GM23248 (cell line): ENCODE measurements at regions not wholly inside any gene's neighbourhood (a gene's known extent, or its start where the extent isn't known, plus 50 kb on each side); places are given as distances from the start of the nearest gene placed in this dataset.

Source experiments
- DNase-seq: peaks from one replicate; pipeline ENCODE4 v3.0.0-alpha.2; 2015
- H2AFZ ChIP-seq: fragments of 200-600 bp; sonication (generic); 2 replicates; pipeline ENCODE4 v1.6.1; 2016; ENCODE audit warnings: antibody characterized with exemption
- H3F3A ChIP-seq: fragments of 200-600 bp; sonication (generic); 2 replicates; pipeline ENCODE4 v1.6.1; 2016; ENCODE audit warnings: mild to moderate bottlenecking, antibody characterized with exemption, mixed run types; ENCODE audit not compliant: insufficient read depth
- H3K27ac ChIP-seq: fragments of 200-600 bp; sonication (generic); 2 replicates; pipeline ENCODE4 v1.5.1; 2016; ENCODE audit warnings: mild to moderate bottlenecking
- H3K27me3 ChIP-seq: fragments of 200-600 bp; sonication (generic); replicated peaks from 2 replicates; pipeline ENCODE4 v1.6.1; 2016; ENCODE audit warnings: mild to moderate bottlenecking; ENCODE audit not compliant: insufficient read depth
- H3K36me3 ChIP-seq: fragments of 200-600 bp; sonication (generic); 2 replicates; pipeline ENCODE4 v1.6.1; 2016; ENCODE audit warnings: low read depth, mild to moderate bottlenecking
- H3K4me1 ChIP-seq: fragments of 200-600 bp; sonication (generic); 2 replicates; pipeline ENCODE4 v1.6.1; 2016; ENCODE audit warnings: mild to moderate bottlenecking; ENCODE audit not compliant: insufficient read depth
- H3K4me2 ChIP-seq: fragments of 200-600 bp; sonication (generic); one replicate; pipeline ENCODE4 v1.6.1; 2016; ENCODE audit warnings: mild to moderate bottlenecking; ENCODE audit not compliant: unreplicated experiment
- H3K4me3 ChIP-seq: fragments of 200-600 bp; sonication (generic); 2 replicates; pipeline ENCODE4 v1.5.1; 2016; ENCODE audit warnings: mild to moderate bottlenecking
- H3K79me2 ChIP-seq: fragments of 200-600 bp; sonication (generic); 2 replicates; pipeline ENCODE4 v1.6.1; 2016; ENCODE audit warnings: mild to moderate bottlenecking; ENCODE audit not compliant: insufficient read depth
- H3K9ac ChIP-seq: fragments of 200-600 bp; sonication (generic); 2 replicates; pipeline ENCODE4 v1.6.1; 2016; ENCODE audit warnings: mild to moderate bottlenecking
- H3K9me2 ChIP-seq: fragments of 200-600 bp; sonication (generic); 2 replicates; pipeline ENCODE4 v1.6.1; 2016; ENCODE audit warnings: mixed run types, mild to moderate bottlenecking, moderate library complexity; ENCODE audit not compliant: insufficient read depth
- H3K9me3 ChIP-seq: fragments of 200-600 bp; sonication (generic); one replicate; pipeline ENCODE4 v1.6.1; 2017; ENCODE audit warnings: low read depth
- H4K20me1 ChIP-seq: fragments of 200-600 bp; sonication (generic); 2 replicates; pipeline ENCODE4 v1.6.0; 2016; ENCODE audit not compliant: insufficient read depth
- EZH2 ChIP-seq: fragments of 200-600 bp; sonication (generic); IDR thresholded peaks from 2 replicates; pipeline ENCODE4 v1.6.1; 2018; ENCODE audit warnings: antibody characterized with exemption, mild to moderate bottlenecking; ENCODE audit not compliant: insufficient read depth, poor library complexity, severe bottlenecking
- EZH2phosphoT487 ChIP-seq: fragments of 200-600 bp; sonication (generic); IDR thresholded peaks from 2 replicates; pipeline ENCODE4 v1.6.1; 2018; ENCODE audit warnings: antibody characterized with exemption, moderate library complexity, mild to moderate bottlenecking, low read depth; ENCODE audit not compliant: insufficient read depth
- WGBS, 2 experiments: methylation state at CpG; one replicate each; pipeline ENCODE4 v1.1.6; 2015 to 2017; ENCODE audit warnings: low lambda C conversion rate in 2 of 2, low coverage in 1 of 2; ENCODE audit errors: missing lambda C conversion rate in 2 of 2; 5-methylcytosine and 5-hydroxymethylcytosine counted together
- in situ Hi-C: fragments of 300-500 bp; cut with MboI; formaldehyde crosslinking; loops from 2 replicates; pipeline ENCODE4 v1.15.0; 2020

- Histone ChIP-seq H3K36me3 (no peaks in the 10 kb centered on the region), H3K9ac (no peak overlapping the region), H3K4me3 (no peak overlapping the region), H3K9me3 (no peaks in the 10 kb centered on the region), H3K9me2 (no peaks in the 10 kb centered on the region), H3K27ac (no peak overlapping the region), H3K4me1 (no peaks in the 10 kb centered on the region), H4K20me1 (no peaks in the 10 kb centered on the region), H2AFZ (no peak overlapping the region), H3K27me3 (no peaks in the 10 kb centered on the region), H3F3A (no peaks in the 10 kb centered on the region), H3K79me2 (no peaks in the 10 kb centered on the region), H3K4me2 (no peak overlapping the region)
- DNase-seq = no peak
- in situ Hi-C loops = no loop called here
- no peak for TF ChIP-seq EZH2
- no peak for TF ChIP-seq EZH2phosphoT487
- 65 to 67% methylated on average over 6 of the region's 6 CpGs for WGBS, 2 experiments
Measured at GRCh38 chr2:223500709-223501108, 101.5 kb downstream of the SCG2 start.

GRCh38 chr2:223501641-223502040 is 100.5 kb downstream of the SCG2 start:
- Histone ChIP-seq H3K79me2 (no peaks in the 10 kb centered on the region), H3K9ac (no peak overlapping the region), H3K4me2 (no peak overlapping the region), H3K9me3 (no peaks in the 10 kb centered on the region), H3K4me3 (no peak overlapping the region), H2AFZ (no peak overlapping the region), H3F3A (no peaks in the 10 kb centered on the region), H3K36me3 (no peaks in the 10 kb centered on the region), H3K27me3 (no peaks in the 10 kb centered on the region), H3K9me2 (no peaks in the 10 kb centered on the region), H3K27ac (no peak overlapping the region), H4K20me1 (no peaks in the 10 kb centered on the region), H3K4me1 (no peaks in the 10 kb centered on the region)
- peak; percentile 5 for DNase-seq
- TF ChIP-seq EZH2 = no peak
- no peak for TF ChIP-seq EZH2phosphoT487
- WGBS, 2 experiments = 6 to 18% methylated on average over 2 of the region's 2 CpGs
- in situ Hi-C loops = no loop called here

DNA sequence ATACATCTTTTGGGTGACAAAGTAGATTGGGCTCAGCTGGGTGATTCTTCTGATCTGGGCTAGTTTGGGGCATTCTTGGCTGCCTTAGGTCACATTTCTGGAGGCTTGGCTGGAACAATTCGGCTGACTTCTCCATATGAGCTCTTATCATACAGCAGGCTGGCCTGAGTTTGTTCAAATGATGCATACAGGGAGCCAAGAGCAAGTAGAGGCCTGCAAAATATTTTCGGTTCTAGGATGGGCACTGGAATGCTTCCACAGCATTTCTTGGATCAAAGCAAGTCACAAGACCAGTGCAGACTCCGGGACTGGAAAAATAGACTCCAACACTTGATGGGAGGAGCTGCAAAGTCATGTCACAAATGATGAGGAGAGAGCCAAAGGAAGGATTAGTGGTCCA is 98.4 kb downstream of the SCG2 start:
- H3K4me1 ChIP-seq = no peaks in the 10 kb centered on the region
- H4K20me1 ChIP-seq = no peaks in the 10 kb centered on the region
- no peak overlapping the region for H3K9ac ChIP-seq
- H3K4me3 ChIP-seq = no peak overlapping the region
- H3K27ac ChIP-seq = no peak overlapping the region
- in situ Hi-C loops = no loop called here
- H3K9me3 ChIP-seq = no peaks in the 10 kb centered on the region
- H3K79me2 ChIP-seq = no peaks in the 10 kb centered on the region
- DNase-seq = no peak
- H3F3A ChIP-seq = no peaks in the 10 kb centered on the region
- TF ChIP-seq EZH2phosphoT487 (no peak), EZH2 (no peak)
- H3K27me3 ChIP-seq = no peaks in the 10 kb centered on the region
- H3K9me2 ChIP-seq = no peaks in the 10 kb centered on the region
- no peak overlapping the region for H3K4me2 ChIP-seq
- WGBS, 2 experiments = 20 to 31% methylated on average over 3 of the region's 3 CpGs
- H3K36me3 ChIP-seq = no peaks in the 10 kb centered on the region
- H2AFZ ChIP-seq = no peak overlapping the region

GRCh38 chr2:223508372-223508771 is 93.8 kb downstream of the SCG2 start:
- no peak overlapping the region for H3K27ac ChIP-seq
- DNase-seq = no peak
- 46 to 48% methylated on average over 3 of the region's 3 CpGs for WGBS, 2 experiments
- in situ Hi-C loops = no loop called here
- no peaks in the 10 kb centered on the region for H3K27me3 ChIP-seq
- no peaks in the 10 kb centered on the region for H3K36me3 ChIP-seq
- H3K4me2 ChIP-seq = no peak overlapping the region
- no peak overlapping the region for H3K4me3 ChIP-seq
- TF ChIP-seq EZH2 (no peak), EZH2phosphoT487 (no peak)
- no peaks in the 10 kb centered on the region for H3K9me3 ChIP-seq
- H2AFZ ChIP-seq = no peak overlapping the region
- H3K4me1 ChIP-seq = no peaks in the 10 kb centered on the region
- H4K20me1 ChIP-seq = no peaks in the 10 kb centered on the region
- H3K9me2 ChIP-seq = no peaks in the 10 kb centered on the region
- no peaks in the 10 kb centered on the region for H3K79me2 ChIP-seq
- no peaks in the 10 kb centered on the region for H3F3A ChIP-seq
- no peak overlapping the region for H3K9ac ChIP-seq

DNA sequence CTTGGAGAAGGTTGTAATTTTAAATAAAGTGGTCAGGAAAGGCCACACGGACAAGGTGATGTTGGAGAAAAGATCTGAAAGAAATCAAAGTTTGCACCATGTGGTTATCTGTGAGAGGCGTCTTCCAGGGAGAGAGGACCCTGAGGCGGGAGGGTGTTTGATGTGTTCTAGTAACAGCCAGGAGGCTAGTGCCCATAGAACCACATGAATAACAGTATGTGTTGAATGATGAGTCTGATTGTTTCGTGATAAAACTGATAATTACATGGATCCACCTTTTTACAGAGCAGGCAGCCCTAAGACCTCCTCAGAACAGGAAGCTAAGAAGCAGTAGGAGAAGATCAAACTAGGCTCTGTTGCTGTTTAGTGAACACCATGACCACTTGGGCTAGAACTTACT is 91.4 kb downstream of the SCG2 start:
- Histone ChIP-seq H3K4me2 (no peak overlapping the region), H3K27me3 (no peaks in the 10 kb centered on the region), H4K20me1 (no peaks in the 10 kb centered on the region), H2AFZ (no peak overlapping the region), H3K79me2 (no peaks in the 10 kb centered on the region), H3K36me3 (no peaks in the 10 kb centered on the region), H3K4me1 (no peaks in the 10 kb centered on the region), H3K9ac (no peak overlapping the region), H3K27ac (no peak overlapping the region), H3K4me3 (no peak overlapping the region), H3F3A (no peaks in the 10 kb centered on the region), H3K9me2 (no peaks in the 10 kb centered on the region), H3K9me3 (no peaks in the 10 kb centered on the region)
- no peak for DNase-seq
- WGBS, 2 experiments = 66 to 67% methylated on average over 4 of the region's 4 CpGs
- in situ Hi-C loops = no loop called here
- TF ChIP-seq EZH2phosphoT487 = no peak
- TF ChIP-seq EZH2 = no peak
